Endothelial cell of umbilical vein (primary cell): ENCODE measurements at regions not wholly inside any gene's neighbourhood (a gene's known extent, or its start where the extent isn't known, plus 50 kb on each side); places are given as distances from the start of the nearest gene placed in this dataset.

Source experiments
- BruUV-seq: library from RNA; stranded (reverse); fragments of 400-500 nt; replicated peaks from 2 replicates; lab custom pipeline; 2021; lab: Mats Ljungman, UMichigan
- CTCF ChIA-PET: fragments of 300-600, 350-600 bp; sonication (Branson Sonifier 250); formaldehyde crosslinking; loops from one replicate; lab custom pipeline; 2021; ENCODE audit warnings: antibody characterized with exemption, inconsistent platforms; lab: Charles Lee
- POLR2A ChIA-PET: fragments of 300-600, 350-600 bp; sonication (Branson Sonifier 250); formaldehyde crosslinking; loops from one replicate; lab custom pipeline; 2021; ENCODE audit warnings: antibody characterized with exemption, inconsistent platforms; lab: Charles Lee
- DNase-seq: peaks from one replicate; pipeline ENCODE4 v3.0.0-alpha.2; 2011; ENCODE audit warnings: low read depth, low spot score
- FAIRE-seq: peaks from 2 replicates; lab custom pipeline; 2011; peaks lifted over from hg19 to GRCh38; lab: Jason Lieb, UNC
- H2AFZ ChIP-seq: 2 replicates; pipeline ENCODE4 v1.6.0; 2012; ENCODE audit warnings: low read depth, low read length, control low read depth, inconsistent platforms
- H3K27ac ChIP-seq: 2 replicates; pipeline ENCODE4 v1.5.1; 2011; ENCODE audit warnings: low read depth, mild to moderate bottlenecking, control low read depth, low read length, moderate library complexity; ENCODE audit not compliant: insufficient read depth
- H3K27me3 ChIP-seq, 2 experiments: 2 replicates each; pipeline versions ENCODE4 v1.6.0 to v1.6.1; 2011; ENCODE audit warnings: low read length in 2 of 2, mixed read lengths in 1 of 2; ENCODE audit not compliant: control insufficient read depth in 2 of 2, insufficient read depth in 2 of 2
- H3K36me3 ChIP-seq, 2 experiments: 2 replicates in 1 of 2; 3 replicates in 1 of 2; pipeline ENCODE4 v1.5.1; 2011; ENCODE audit warnings: low read length in 2 of 2, mild to moderate bottlenecking in 1 of 2, moderate library complexity in 1 of 2; ENCODE audit not compliant: control insufficient read depth in 2 of 2, insufficient read depth in 2 of 2; ENCODE audit errors: extremely low read depth in 1 of 2
- H3K4me1 ChIP-seq: 3 replicates; pipeline ENCODE4 v1.5.1; 2011; ENCODE audit warnings: mild to moderate bottlenecking, low read length; ENCODE audit not compliant: control insufficient read depth, insufficient read depth; ENCODE audit errors: extremely low read depth
- H3K4me2 ChIP-seq: 2 replicates; pipeline ENCODE4 v1.6.1; 2011; ENCODE audit warnings: low read length, control low read depth, mixed read lengths; ENCODE audit not compliant: insufficient read depth
- H3K4me3 ChIP-seq, 3 experiments: fragments of 200-600 bp in 1 of 3; sonication (generic), shearing (Covaris generic) in 1 of 3; replicated peaks in 1 of 3; 2 replicates each; pipeline ENCODE4 v1.5.1; 2011 to 2016; ENCODE audit warnings: control low read depth in 3 of 3, low read length in 3 of 3, mild to moderate bottlenecking in 2 of 3, inconsistent platforms in 1 of 3, low read depth in 1 of 3, moderate library complexity in 1 of 3; ENCODE audit not compliant: insufficient read depth in 1 of 3
- H3K79me2 ChIP-seq: 2 replicates; pipeline ENCODE4 v1.6.0; 2012; ENCODE audit warnings: low read length, inconsistent platforms; ENCODE audit not compliant: control insufficient read depth, insufficient read depth
- H3K9ac ChIP-seq: replicated peaks from 2 replicates; pipeline ENCODE3; 2011; ENCODE audit warnings: low read length, control low read depth; ENCODE audit not compliant: insufficient read depth; ENCODE audit errors: extremely low read depth
- H3K9me1 ChIP-seq: replicated peaks from 3 replicates; pipeline ENCODE4 v1.6.0; 2011; ENCODE audit warnings: mild to moderate bottlenecking, low read length; ENCODE audit not compliant: control insufficient read depth, insufficient read depth; ENCODE audit errors: extremely low read depth
- H3K9me3 ChIP-seq: replicated peaks from 2 replicates; pipeline ENCODE4 v1.5.1; 2012; ENCODE audit warnings: low read length, inconsistent platforms; ENCODE audit not compliant: control insufficient read depth, insufficient read depth
- H4K20me1 ChIP-seq: replicated peaks from 2 replicates; pipeline ENCODE3; 2011; ENCODE audit warnings: mild to moderate bottlenecking, low read length; ENCODE audit not compliant: control insufficient read depth, insufficient read depth; ENCODE audit errors: extremely low read depth
- CTCF ChIP-seq, 2 donors: IDR thresholded peaks; 1 replicate in 1 of 2; 2 replicates in 1 of 2; pipeline ENCODE4 v1.5.1; 2011; ENCODE audit warnings: low read length in 2 of 2, mild to moderate bottlenecking in 2 of 2, moderate library complexity in 2 of 2, control low read depth in 1 of 2, inconsistent platforms in 1 of 2, low read depth in 1 of 2; ENCODE audit not compliant: insufficient read depth in 1 of 2; ENCODE audit errors: extremely low read depth in 1 of 2
- EZH2 ChIP-seq: IDR thresholded peaks from 2 replicates; pipeline ENCODE4 v1.6.1; 2012; ENCODE audit warnings: borderline replicate concordance, low read depth, mild to moderate bottlenecking, moderate library complexity, low read length, inconsistent platforms; ENCODE audit not compliant: severe bottlenecking
- FOS ChIP-seq: IDR thresholded peaks from 2 replicates; pipeline ENCODE4 v1.6.1; 2011; ENCODE audit warnings: mild to moderate bottlenecking, low read length, moderate library complexity, borderline replicate concordance; ENCODE audit not compliant: insufficient read depth
- GATA2 ChIP-seq: IDR thresholded peaks from 2 replicates; pipeline ENCODE4 v1.7.0; 2011; ENCODE audit warnings: low read depth, mild to moderate bottlenecking, moderate library complexity, mixed read lengths, low read length; ENCODE audit not compliant: insufficient read length, insufficient read depth
- JUN ChIP-seq: IDR thresholded peaks from 2 replicates; pipeline ENCODE4 v1.6.1; 2011; ENCODE audit warnings: borderline replicate concordance, low read depth; ENCODE audit not compliant: insufficient read length, insufficient read depth
- MAX ChIP-seq: IDR thresholded peaks from 2 replicates; pipeline ENCODE4 v1.6.1; 2011; ENCODE audit not compliant: insufficient read depth, insufficient read length
- MYC ChIP-seq: IDR thresholded peaks from one replicate; pipeline ENCODE4 v1.6.1; 2011; ENCODE audit warnings: mild to moderate bottlenecking, low read depth, low read length
- POLR2A ChIP-seq: IDR thresholded peaks from 2 replicates; pipeline ENCODE4 v1.6.1; 2012; ENCODE audit warnings: low read depth, mild to moderate bottlenecking, control low read depth, low read length
- POLR2AphosphoS5 ChIP-seq: IDR thresholded peaks from 2 replicates; pipeline ENCODE4 v1.6.1; 2012; ENCODE audit warnings: low read depth, mild to moderate bottlenecking, control low read depth, low read length, moderate library complexity; ENCODE audit not compliant: insufficient read depth
- dilution Hi-C: fragments of 300-500 bp; cut with MboI; formaldehyde crosslinking; loops from one replicate; pipeline ENCODE4 v1.15.0; 2019; ENCODE audit warnings: low sequenced_read_pairs; ENCODE audit not compliant: extremely low pct_ligation_motif_present
- intact Hi-C: fragments of 100-400 bp; cut with micrococcal nuclease; formaldehyde crosslinking; loops from one replicate; pipeline ENCODE4 v1.10.0; 2022

GRCh38 chr13:79112016-79112415 lies 294.0 kb downstream of the RBM26 start:
- H3K27me3 ChIP-seq = no peaks in the 10 kb centered on the region
- H3K4me3 ChIP-seq = no peak overlapping the region
- dilution Hi-C loops (no loop called here), intact Hi-C loops (no loop called here)
- no peaks in the 10 kb centered on the region for H3K9me1 ChIP-seq
- TF ChIP-seq POLR2A (no peak), FOS (no peak)
- no peaks in the 10 kb centered on the region for H4K20me1 ChIP-seq
- POLR2A ChIA-PET = no interaction called here
- no peaks in the 10 kb centered on the region for H3K79me2 ChIP-seq
- H2AFZ ChIP-seq = no peak overlapping the region
- no peaks in the 10 kb centered on the region for H3K4me1 ChIP-seq
- no peak for DNase-seq
- H3K9ac ChIP-seq = no peak overlapping the region
- no peaks in the 10 kb centered on the region for H3K9me3 ChIP-seq
- no peak overlapping the region for H3K4me2 ChIP-seq
- CTCF ChIA-PET = interaction anchor here (2.2 kb wide), 1 partner anchor 12 kb away, joined by 5 read pairs; no protein-coding TSS in a partner anchor
- no peak for FAIRE-seq
- no TSS peak for BruUV-seq
- no peaks in the 10 kb centered on the region for H3K36me3 ChIP-seq
- no peak overlapping the region for H3K27ac ChIP-seq

GRCh38 chr13:79108914-79109643 lies 297.0 kb downstream of the RBM26 start:
- Histone ChIP-seq H3K4me1 (no peaks in the 10 kb centered on the region), H3K9me3 (no peaks in the 10 kb centered on the region), H3K36me3 (no peaks in the 10 kb centered on the region), H4K20me1 (no peaks in the 10 kb centered on the region), H3K9me1 (no peaks in the 10 kb centered on the region), H3K4me2 (no peak overlapping the region), H3K4me3 (no peak overlapping the region), H3K27me3 (no peaks in the 10 kb centered on the region), H3K27ac (no peak overlapping the region), H3K9ac (no peak overlapping the region), H2AFZ (no peak overlapping the region), H3K79me2 (no peaks in the 10 kb centered on the region)
- FAIRE-seq = no peak
- BruUV-seq = no TSS peak
- no peak for TF ChIP-seq POLR2AphosphoS5
- no peak for TF ChIP-seq MYC
- no peak for TF ChIP-seq POLR2A
- no peak for TF ChIP-seq EZH2
- no peak for TF ChIP-seq GATA2
- no peak for TF ChIP-seq CTCF (IDR thresholded peaks at IDR 0.05; ENCODE audit: extremely low read depth in 1 of 2, insufficient read depth in 1 of 2, low read depth in 1 of 2, low read length in 2 of 2)
- no peak for TF ChIP-seq MAX
- no peak for TF ChIP-seq FOS
- TF ChIP-seq JUN = no peak
- intact Hi-C loops = no loop called here
- POLR2A ChIA-PET = no interaction called here
- dilution Hi-C loops = no loop called here
- DNase-seq = no peak
- CTCF ChIA-PET = no interaction called here
